ENCODE measurements at regions not wholly inside any gene's neighbourhood (a gene's known extent, or its start where the extent isn't known, plus 50 kb on each side); places are given as distances from the start of the nearest gene placed in this dataset.

GRCh38 chr2:76437564-76437963, 726.8 kb upstream of the GCFC2 start:
- no peak overlapping the region for H3K9ac ChIP-seq (ENCODE audit: low read depth, low read length, poor library complexity, severe bottlenecking)
- no peaks in the 10 kb centered on the region for H3K36me3 ChIP-seq (ENCODE audit: insufficient read depth, low read length)
- no peak overlapping the region for H3K4me2 ChIP-seq (ENCODE audit: low read depth, low read length, poor library complexity, severe bottlenecking)
- TF ChIP-seq CTCF (conservative IDR thresholded peaks at IDR 0.05; ENCODE audit: low read length) (no peak), EZH2phosphoT487 (IDR thresholded peaks at IDR 0.05; ENCODE audit: borderline replicate concordance) (no peak)
- H3K4me3 ChIP-seq (ENCODE audit: low read length, poor library complexity, severe bottlenecking) = no peak overlapping the region
- H3K79me2 ChIP-seq (ENCODE audit: insufficient read depth, low read length) = no peaks in the 10 kb centered on the region
- no peaks in the 10 kb centered on the region for H3K4me1 ChIP-seq (ENCODE audit: insufficient read depth, low read length, poor library complexity, severe bottlenecking)
- H3K9me3 ChIP-seq (ENCODE audit: insufficient read depth, low read depth, low read length) = no peaks in the 10 kb centered on the region
- no peak overlapping the region for H2AFZ ChIP-seq (ENCODE audit: low read length)
- H4K20me1 ChIP-seq (ENCODE audit: insufficient read depth, low read length, poor library complexity, severe bottlenecking) = no peaks in the 10 kb centered on the region
- no peaks in the 10 kb centered on the region for H3K27me3 ChIP-seq (ENCODE audit: insufficient read depth, low read length, poor library complexity, severe bottlenecking)
- no peaks in the 10 kb centered on the region for H3K9me2 ChIP-seq (replicated peaks; ENCODE audit: low read depth, low read length)
- H3F3A ChIP-seq (ENCODE audit: low read depth) = no peaks in the 10 kb centered on the region

GRCh38 chr2:76429374-76429773, 718.7 kb upstream of the GCFC2 start:
- Histone ChIP-seq H3F3A (ENCODE audit: low read depth) (no peaks in the 10 kb centered on the region), H3K4me3 (ENCODE audit: low read length, poor library complexity, severe bottlenecking) (no peak overlapping the region), H3K9me3 (ENCODE audit: insufficient read depth, low read depth, low read length) (no peaks in the 10 kb centered on the region), H3K9ac (ENCODE audit: low read depth, low read length, poor library complexity, severe bottlenecking) (no peak overlapping the region), H3K27me3 (ENCODE audit: insufficient read depth, low read length, poor library complexity, severe bottlenecking) (no peaks in the 10 kb centered on the region), H3K9me2 (replicated peaks; ENCODE audit: low read depth, low read length) (no peaks in the 10 kb centered on the region), H2AFZ (ENCODE audit: low read length) (no peak overlapping the region), H4K20me1 (ENCODE audit: insufficient read depth, low read length, poor library complexity, severe bottlenecking) (no peaks in the 10 kb centered on the region), H3K4me1 (ENCODE audit: insufficient read depth, low read length, poor library complexity, severe bottlenecking) (no peaks in the 10 kb centered on the region), H3K36me3 (ENCODE audit: insufficient read depth, low read length) (no peaks in the 10 kb centered on the region), H3K4me2 (ENCODE audit: low read depth, low read length, poor library complexity, severe bottlenecking) (no peak overlapping the region), H3K79me2 (ENCODE audit: insufficient read depth, low read length) (no peaks in the 10 kb centered on the region)
- no peak for TF ChIP-seq EZH2phosphoT487 (IDR thresholded peaks at IDR 0.05; ENCODE audit: borderline replicate concordance)
- no peak for TF ChIP-seq CTCF (conservative IDR thresholded peaks at IDR 0.05; ENCODE audit: low read length)

GRCh38 chr2:76427452-76427851, 716.7 kb upstream of the GCFC2 start:
- H3K9me2 ChIP-seq (replicated peaks; ENCODE audit: low read depth, low read length) = no peaks in the 10 kb centered on the region
- H3K36me3 ChIP-seq (ENCODE audit: insufficient read depth, low read length) = no peaks in the 10 kb centered on the region

More at GRCh38 chr2:76427452-76427851, 716.7 kb upstream of the GCFC2 start:
- H3K4me2 ChIP-seq (ENCODE audit: low read depth, low read length, poor library complexity, severe bottlenecking) = no peak overlapping the region
- no peaks in the 10 kb centered on the region for H3K4me1 ChIP-seq (ENCODE audit: insufficient read depth, low read length, poor library complexity, severe bottlenecking)
- no peaks in the 10 kb centered on the region for H3K9me3 ChIP-seq (ENCODE audit: insufficient read depth, low read depth, low read length)
- H4K20me1 ChIP-seq (ENCODE audit: insufficient read depth, low read length, poor library complexity, severe bottlenecking) = no peaks in the 10 kb centered on the region
- H3K4me3 ChIP-seq (ENCODE audit: low read length, poor library complexity, severe bottlenecking) = no peak overlapping the region
- H2AFZ ChIP-seq (ENCODE audit: low read length) = no peak overlapping the region
- H3K79me2 ChIP-seq (ENCODE audit: insufficient read depth, low read length) = no peaks in the 10 kb centered on the region
- TF ChIP-seq CTCF (conservative IDR thresholded peaks at IDR 0.05; ENCODE audit: low read length) (no peak), EZH2phosphoT487 (IDR thresholded peaks at IDR 0.05; ENCODE audit: borderline replicate concordance) (no peak)
- no peak overlapping the region for H3K9ac ChIP-seq (ENCODE audit: low read depth, low read length, poor library complexity, severe bottlenecking)
- no peaks in the 10 kb centered on the region for H3K27me3 ChIP-seq (ENCODE audit: insufficient read depth, low read length, poor library complexity, severe bottlenecking)
- H3F3A ChIP-seq (ENCODE audit: low read depth) = no peaks in the 10 kb centered on the region
